K562 (cell line): ENCODE measurements at regions not wholly inside any gene's neighbourhood (a gene's known extent, or its start where the extent isn't known, plus 50 kb on each side); places are given as distances from the start of the nearest gene placed in this dataset.

Experiments used
- ATAC-seq: fragments of 200-7000 bp; cut with Tn5 transposase; 3 replicates; pipeline ENCODE4 v1.9.1; 2020; ENCODE audit warnings: moderate library complexity
- BruUV-seq: library from RNA; stranded (reverse); fragments of 400-500 nt; replicated peaks from 2 replicates; lab custom pipeline; 2021; lab: Mats Ljungman, UMichigan
- CTCF ChIA-PET: fragments of 300-600 bp; formaldehyde crosslinking; extraction: SDS; loops from one replicate; lab custom pipeline; 2021; ENCODE audit warnings: low intra/inter-chr PET ratio; lab: Yijun Ruan, JAX
- POLR2A ChIA-PET: fragments of 300-600, 350-650 bp; sonication (Branson Sonifier 250); formaldehyde crosslinking; extraction: SDS; loops from one replicate; lab custom pipeline; 2021; ENCODE audit warnings: antibody characterized with exemption, inconsistent platforms; lab: Yijun Ruan, JAX
- DNase-seq, 4 experiments: peaks; one replicate each; pipeline versions ENCODE4 v3.0.0 to v3.0.0-alpha.2; 2011 to 2018; ENCODE audit warnings: low spot score in 3 of 4, mixed read lengths in 3 of 4; ENCODE audit errors: extremely low read depth in 1 of 4
- FAIRE-seq: peaks from 2 replicates; lab custom pipeline; 2011; peaks lifted over from hg19 to GRCh38; lab: Jason Lieb, UNC
- H2AFZ ChIP-seq: 2 replicates; pipeline ENCODE4 v1.6.0; 2011; ENCODE audit warnings: low read depth, low read length, control low read depth, inconsistent platforms
- H3K27ac ChIP-seq: fragments of 200-600 bp; 3 replicates; pipeline ENCODE4 v1.8.0; 2011; ENCODE audit warnings: low read depth, mild to moderate bottlenecking, control low read depth, inconsistent platforms, low read length, moderate library complexity, mixed read lengths; ENCODE audit errors: extremely low read depth
- H3K27me3 ChIP-seq, 2 experiments: fragments of 300-600 bp in 1 of 2; 2 replicates in 1 of 2; 3 replicates in 1 of 2; pipeline versions ENCODE4 v1.6.0 to v1.8.0; 2011; ENCODE audit warnings: inconsistent platforms in 2 of 2, low read length in 2 of 2, mild to moderate bottlenecking in 1 of 2, mixed read lengths in 1 of 2, moderate library complexity in 1 of 2; ENCODE audit not compliant: control insufficient read depth in 2 of 2, insufficient read depth in 2 of 2
- H3K36me3 ChIP-seq: fragments of 300-600 bp; 3 replicates; pipeline ENCODE4 v1.8.0; 2011; ENCODE audit warnings: mild to moderate bottlenecking, low read length, inconsistent platforms; ENCODE audit not compliant: control insufficient read depth, insufficient read depth
- H3K4me1 ChIP-seq, 2 experiments: fragments of 200-600 bp in 1 of 2; replicated peaks in 1 of 2; 2 replicates in 1 of 2; 3 replicates in 1 of 2; pipeline versions ENCODE4 v1.5.1 to v1.8.0; 2011; ENCODE audit warnings: inconsistent platforms in 2 of 2, low read length in 2 of 2, mild to moderate bottlenecking in 1 of 2, mixed read lengths in 1 of 2, moderate library complexity in 1 of 2; ENCODE audit not compliant: control insufficient read depth in 2 of 2, insufficient read depth in 2 of 2
- H3K4me2 ChIP-seq: 2 replicates; pipeline ENCODE4 v1.6.1; 2011; ENCODE audit warnings: low read length, control low read depth, inconsistent platforms, mixed read lengths; ENCODE audit not compliant: insufficient read depth
- H3K4me3 ChIP-seq: fragments of 200-600 bp; sonication (generic), shearing (Covaris generic); 2 replicates; pipeline ENCODE4 v1.5.1; 2016; ENCODE audit warnings: control low read depth, inconsistent platforms
- H3K79me2 ChIP-seq: fragments of 200-600 bp; 3 replicates; pipeline ENCODE4 v1.8.0; 2011; ENCODE audit warnings: low read length, inconsistent platforms; ENCODE audit not compliant: control insufficient read depth, insufficient read depth
- H3K9ac ChIP-seq, 2 experiments: 2 replicates each; pipeline versions ENCODE4 v1.6.0 to v1.6.1; 2011; ENCODE audit warnings: low read depth in 2 of 2, low read length in 2 of 2, control low read depth in 1 of 2, inconsistent platforms in 1 of 2, mild to moderate bottlenecking in 1 of 2, mixed read lengths in 1 of 2; ENCODE audit not compliant: insufficient read depth in 1 of 2
- H3K9me1 ChIP-seq: one replicate; pipeline ENCODE4 v1.6.0; 2011; ENCODE audit warnings: inconsistent platforms, mild to moderate bottlenecking, low read length, moderate library complexity; ENCODE audit not compliant: control insufficient read depth, insufficient read depth
- H3K9me3 ChIP-seq: replicated peaks from 2 replicates; pipeline ENCODE4 v1.5.1; 2011; ENCODE audit warnings: low read depth, low read length, inconsistent platforms; ENCODE audit not compliant: control insufficient read depth, insufficient read depth
- H4K20me1 ChIP-seq: replicated peaks from 2 replicates; pipeline ENCODE4 v1.6.1; 2011; ENCODE audit warnings: low read length, inconsistent platforms, mixed read lengths; ENCODE audit not compliant: control insufficient read depth, insufficient read depth
- C11orf30 ChIP-seq: fragments of 450-650 bp; IDR thresholded peaks from 2 replicates; pipeline ENCODE4 v1.6.1; 2016; ENCODE audit warnings: low read depth, mild to moderate bottlenecking
- CCNT2 ChIP-seq: IDR thresholded peaks from 2 replicates; pipeline ENCODE4 v1.6.1; 2011; ENCODE audit warnings: borderline replicate concordance, low read depth, mild to moderate bottlenecking, moderate library complexity, mixed read lengths, low read length; ENCODE audit not compliant: insufficient read length; ENCODE audit errors: extremely low read depth
- DLX4 ChIP-seq: fragments of 250-450 bp; sonication (Bioruptor Pico); IDR thresholded peaks from 2 replicates; pipeline ENCODE4 v1.6.1; 2021; ENCODE audit warnings: mild to moderate bottlenecking
- GATAD2A ChIP-seq: fragments of 450-650 bp; IDR thresholded peaks from 2 replicates; pipeline ENCODE4 v1.6.1; 2017
- HNRNPL ChIP-seq: fragments of 200-400 bp; formaldehyde crosslinking; IDR thresholded peaks from 2 replicates; pipeline ENCODE4 v1.6.1; 2017; ENCODE audit warnings: low read depth, mild to moderate bottlenecking, low read length
- HSF4 ChIP-seq: fragments of 250-450 bp; sonication (Bioruptor Pico); IDR thresholded peaks from 2 replicates; pipeline ENCODE4 v2.1.2; 2022; ENCODE audit warnings: mild to moderate bottlenecking, moderate library complexity, borderline replicate concordance
- JUND ChIP-seq, 2 experiments: IDR thresholded peaks; 2 replicates in 1 of 2; 3 replicates in 1 of 2; pipeline ENCODE4 v1.6.1; 2011; ENCODE audit warnings: borderline replicate concordance in 2 of 2, low read depth in 2 of 2, low read length in 2 of 2, improper control_type of control experiment in 1 of 2, missing biosample characterization in 1 of 2, missing genetic modification characterization in 1 of 2, missing genetic modification reagents in 1 of 2
- LEF1 ChIP-seq: fragments of 450-650 bp; IDR thresholded peaks from 2 replicates; pipeline ENCODE4 v1.6.1; 2016; ENCODE audit warnings: mild to moderate bottlenecking
- MAFF ChIP-seq: IDR thresholded peaks from 2 replicates; pipeline ENCODE4 v1.6.1; 2012; ENCODE audit warnings: low read length, improper control_type of control experiment
- MXI1 ChIP-seq: IDR thresholded peaks from 2 replicates; pipeline ENCODE4 v1.6.1; 2011; ENCODE audit warnings: low read depth, mild to moderate bottlenecking, improper control_type of control experiment, low read length
- NFE2 ChIP-seq: IDR thresholded peaks from 2 replicates; pipeline ENCODE4 v1.6.1; 2014; ENCODE audit warnings: antibody characterized with exemption, low read depth
- PHB ChIP-seq: fragments of 250-450 bp; sonication (Bioruptor Pico); IDR thresholded peaks from 2 replicates; pipeline ENCODE4 v1.5.0; 2021
- SETDB1 ChIP-seq: IDR thresholded peaks from one replicate; pipeline ENCODE4 v1.6.1; 2012; ENCODE audit warnings: low read length, control low read depth, inconsistent platforms
- SUPT5H ChIP-seq: fragments of 450-650 bp; IDR thresholded peaks from 2 replicates; pipeline ENCODE4 v1.6.1; 2016
- YBX1 ChIP-seq: fragments of 450-650 bp; IDR thresholded peaks from 2 replicates; pipeline ENCODE4 v1.7.1; 2016; ENCODE audit warnings: mild to moderate bottlenecking
- ZBTB7A ChIP-seq: IDR thresholded peaks from 2 replicates; pipeline ENCODE4 v1.6.1; 2011; ENCODE audit warnings: low read depth, mild to moderate bottlenecking, low read length, moderate library complexity, borderline replicate concordance; ENCODE audit not compliant: control insufficient read depth
- ZNF408 ChIP-seq: fragments of 250-450 bp; sonication (Bioruptor Pico); IDR thresholded peaks from 2 replicates; pipeline ENCODE4 v1.4.0; 2020; ENCODE audit warnings: low read depth, mild to moderate bottlenecking, moderate library complexity
- ZSCAN29 ChIP-seq: fragments of 450-650 bp; IDR thresholded peaks from 2 replicates; pipeline ENCODE4 v1.6.1; 2017
- WGBS: fragments of 100-300 bp; shearing (Covaris generic); methylation state at CpG from one replicate; pipeline ENCODE4 v1.1.6; 2016; ENCODE audit warnings: low coverage, mixed read lengths; ENCODE audit not compliant: insufficient coverage; ENCODE audit errors: missing lambda C conversion rate; 5-methylcytosine and 5-hydroxymethylcytosine counted together
- in situ Hi-C: fragments of 300-500 bp; cut with MboI; formaldehyde crosslinking; loops from 4 replicates; pipeline ENCODE4 v1.15.0; 2018; ENCODE audit warnings: inconsistent platforms, mixed read lengths
- intact Hi-C: fragments of 100-400 bp; cut with micrococcal nuclease; formaldehyde crosslinking; loops from 2 replicates; pipeline ENCODE4 v1.14.2; 2022

DNA sequence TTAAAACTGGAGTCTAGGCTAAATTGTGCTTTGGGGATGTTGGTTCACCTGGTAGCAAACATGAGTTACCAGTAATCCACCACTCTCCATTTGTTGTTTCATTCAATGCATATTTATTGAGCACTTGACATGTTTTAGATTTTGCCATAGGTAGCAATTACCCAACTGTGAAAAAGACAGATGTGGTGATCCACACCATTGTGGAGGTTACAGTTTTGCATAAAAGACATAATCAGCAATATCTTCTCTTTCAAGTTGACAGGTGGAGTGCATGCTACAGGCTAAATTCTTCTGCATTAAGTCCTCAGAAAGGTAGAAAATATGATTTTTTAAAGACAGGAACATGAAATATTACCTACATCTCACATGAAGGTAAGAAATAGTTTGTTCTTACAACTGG is 143.0 kb upstream of the TSHZ2 start:
- POLR2A ChIA-PET = no interaction called here

GRCh38 chr20:52828199-52828598 is 144.0 kb upstream of the TSHZ2 start:
- FAIRE-seq (no peak), ATAC-seq (no peak), DNase-seq (no peak)
- CTCF ChIA-PET = no interaction called here
- Histone ChIP-seq H3K4me1 (no peaks in the 10 kb centered on the region), H3K79me2 (no peaks in the 10 kb centered on the region), H4K20me1 (no peaks in the 10 kb centered on the region), H3K36me3 (no peaks in the 10 kb centered on the region), H2AFZ (no peak overlapping the region), H3K9ac (no peak overlapping the region), H3K27ac (no peak overlapping the region), H3K27me3 (no peaks in the 10 kb centered on the region), H3K4me3 (no peak overlapping the region), H3K9me1 (no peaks in the 10 kb centered on the region), H3K9me3 (no peaks in the 10 kb centered on the region), H3K4me2 (no peak overlapping the region)
- intact Hi-C loops (no loop called here), in situ Hi-C loops (no loop called here)
- no peak for TF ChIP-seq ZBTB7A
- no peak for TF ChIP-seq PHB (CRISPR knock-in tag)
- TF ChIP-seq YBX1 = no peak
- no peak for TF ChIP-seq NFE2
- TF ChIP-seq SETDB1 = no peak
- no TSS peak for BruUV-seq
- 0% methylated on average over 1 of the region's 1 CpG for WGBS
- POLR2A ChIA-PET = no interaction called here

More for the DNA sequence above, 143.0 kb upstream of the TSHZ2 start:
- no peaks in the 10 kb centered on the region for H3K27me3 ChIP-seq
- CTCF ChIA-PET = no interaction called here
- H3K4me3 ChIP-seq = no peak overlapping the region
- in situ Hi-C loops = no loop called here
- no peaks in the 10 kb centered on the region for H3K4me1 ChIP-seq
- no peak for FAIRE-seq
- BruUV-seq = no TSS peak
- H3K36me3 ChIP-seq = no peaks in the 10 kb centered on the region
- H3K27ac ChIP-seq = no peak overlapping the region
- H3K9me1 ChIP-seq = no peaks in the 10 kb centered on the region
- H3K9me3 ChIP-seq = no peaks in the 10 kb centered on the region
- no peak overlapping the region for H2AFZ ChIP-seq
- no peak overlapping the region for H3K9ac ChIP-seq
- no peak for ATAC-seq
- H3K4me2 ChIP-seq = no peak overlapping the region
- TF ChIP-seq JUND (IDR thresholded peaks at IDR 0.05; ENCODE audit: borderline replicate concordance, low read depth, low read length) = no peak
- no peak for TF ChIP-seq JUND (tag; IDR thresholded peaks at IDR 0.05; ENCODE audit: borderline replicate concordance, low read depth, low read length)
- no peak for TF ChIP-seq HNRNPL
- no peak for TF ChIP-seq DLX4 (CRISPR knock-in tag)
- TF ChIP-seq GATAD2A = no peak
- TF ChIP-seq MAFF = 0 out of 2 replicates have a peak, but pooled peaks have one; percentile 1
- TF ChIP-seq CCNT2 = no peak
- no peak for TF ChIP-seq HSF4 (CRISPR knock-in tag)
- no peak for TF ChIP-seq ZNF408
- 0 out of 2 replicates have a peak, but pooled peaks have one; percentile 7 for TF ChIP-seq C11orf30
- TF ChIP-seq LEF1 = no peak
- no peak for TF ChIP-seq SUPT5H
- no peak for TF ChIP-seq ZSCAN29
- no peak for TF ChIP-seq MXI1
- TF ChIP-seq, all 486 proteins: peak for 2
- intact Hi-C loops = no loop called here
- H4K20me1 ChIP-seq = no peaks in the 10 kb centered on the region
- DNase-seq = no peak
- no peaks in the 10 kb centered on the region for H3K79me2 ChIP-seq
